ENCODE measurements at regions not wholly inside any gene's neighbourhood (a gene's known extent, or its start where the extent isn't known, plus 50 kb on each side); places are given as distances from the start of the nearest gene placed in this dataset.
A peak's percentile ranks its signal among the peaks of the same experiment; 100 is the strongest.

- ATAC-seq (replicated peaks in 1 of 2) = peak; percentile 86 to 90
- H3K27me3 Mint-ChIP-seq (ENCODE audit: low read depth) = peaks cover 15% of the 10 kb centered on the region
- no peaks in the 10 kb centered on the region for H3K4me1 Mint-ChIP-seq (ENCODE audit: low read depth)
- H3K9me3 Mint-ChIP-seq = peaks cover 0 to 3% of the 10 kb centered on the region in 2 donors
- peak in 1 of 2 donors; percentile 3 for DNase-seq
- H3K27ac Mint-ChIP-seq = no peak overlapping the region
- no peaks in the 10 kb centered on the region for H3K36me3 Mint-ChIP-seq (ENCODE audit: insufficient read depth in 2 of 2)
- no peak overlapping the region for H3K4me3 Mint-ChIP-seq
These were observed 189.0 kb downstream of the GALNT1 start for GRCh38 chr18:35770376-35771014.

GRCh38 chr18:35771172-35771571, 189.6 kb downstream of the GALNT1 start:
- Mint-ChIP-seq H3K9me3 (peaks cover 0 to 3% of the 10 kb centered on the region in 2 donors), H3K36me3 (ENCODE audit: insufficient read depth in 2 of 2) (no peaks in the 10 kb centered on the region), H3K4me1 (ENCODE audit: low read depth) (no peaks in the 10 kb centered on the region), H3K27ac (no peak overlapping the region), H3K4me3 (no peak overlapping the region), H3K27me3 (ENCODE audit: low read depth) (peaks cover 12% of the 10 kb centered on the region)
- ATAC-seq (replicated peaks in 1 of 2) (no peak), DNase-seq (no peak)

- H3K36me3 Mint-ChIP-seq (ENCODE audit: insufficient read depth in 2 of 2) = no peaks in the 10 kb centered on the region
- peaks cover 36% of the 10 kb centered on the region for H3K27me3 Mint-ChIP-seq (ENCODE audit: low read depth)
- DNase-seq (no peak), ATAC-seq (replicated peaks in 1 of 2) (no peak)
- peaks cover 0 to 3% of the 10 kb centered on the region in 2 donors for H3K9me3 Mint-ChIP-seq
- H3K4me1 Mint-ChIP-seq (ENCODE audit: low read depth) = no peaks in the 10 kb centered on the region
- no peak overlapping the region for H3K27ac Mint-ChIP-seq
- H3K4me3 Mint-ChIP-seq = no peak overlapping the region
These were observed 194.3 kb downstream of the GALNT1 start for GRCh38 chr18:35775887-35776286.

GRCh38 chr18:35776473-35776872, 194.9 kb downstream of the GALNT1 start:
- Mint-ChIP-seq H3K4me3 (no peak overlapping the region), H3K4me1 (ENCODE audit: low read depth) (no peaks in the 10 kb centered on the region), H3K27ac (no peak overlapping the region), H3K36me3 (ENCODE audit: insufficient read depth in 2 of 2) (no peaks in the 10 kb centered on the region), H3K9me3 (peaks cover 0 to 3% of the 10 kb centered on the region in 2 donors), H3K27me3 (ENCODE audit: low read depth) (peaks cover 42% of the 10 kb centered on the region)
- no peak for ATAC-seq (replicated peaks in 1 of 2)
- DNase-seq = no peak

GRCh38 chr18:35777039-35777438, 195.4 kb upstream of the RMP24 start:
- Mint-ChIP-seq H3K4me3 (no peak overlapping the region), H3K27me3 (ENCODE audit: low read depth) (peaks cover 44% of the 10 kb centered on the region), H3K4me1 (ENCODE audit: low read depth) (no peaks in the 10 kb centered on the region), H3K27ac (no peak overlapping the region), H3K36me3 (ENCODE audit: insufficient read depth in 2 of 2) (no peaks in the 10 kb centered on the region), H3K9me3 (peaks cover 0 to 3% of the 10 kb centered on the region in 2 donors)
- DNase-seq (no peak), ATAC-seq (replicated peaks in 1 of 2) (no peak)

- ATAC-seq (replicated peaks in 1 of 2) (no peak), DNase-seq (no peak)
- Mint-ChIP-seq H3K27me3 (ENCODE audit: low read depth) (peaks cover 47% of the 10 kb centered on the region), H3K27ac (no peak overlapping the region), H3K36me3 (ENCODE audit: insufficient read depth in 2 of 2) (no peaks in the 10 kb centered on the region), H3K4me3 (no peak overlapping the region), H3K9me3 (peaks cover 0 to 3% of the 10 kb centered on the region in 2 donors), H3K4me1 (ENCODE audit: low read depth) (no peaks in the 10 kb centered on the region)
These were observed 193.4 kb upstream of the RMP24 start for GRCh38 chr18:35778850-35779627.

- DNase-seq (no peak), ATAC-seq (replicated peaks in 1 of 2) (no peak)
- H3K4me1 Mint-ChIP-seq (ENCODE audit: low read depth) = no peaks in the 10 kb centered on the region
- H3K27ac Mint-ChIP-seq = no peak overlapping the region
- H3K27me3 Mint-ChIP-seq (ENCODE audit: low read depth) = peaks cover 37% of the 10 kb centered on the region
- no peaks in the 10 kb centered on the region for H3K9me3 Mint-ChIP-seq
- H3K36me3 Mint-ChIP-seq (ENCODE audit: insufficient read depth in 2 of 2) = no peaks in the 10 kb centered on the region
- no peak overlapping the region for H3K4me3 Mint-ChIP-seq
These were observed 191.5 kb upstream of the RMP24 start for GRCh38 chr18:35780937-35781336.

- no peaks in the 10 kb centered on the region for H3K36me3 Mint-ChIP-seq (ENCODE audit: insufficient read depth in 2 of 2)
- H3K9me3 Mint-ChIP-seq = no peaks in the 10 kb centered on the region
- no peaks in the 10 kb centered on the region for H3K4me1 Mint-ChIP-seq (ENCODE audit: low read depth)
- no peak overlapping the region for H3K4me3 Mint-ChIP-seq
- peaks cover 29% of the 10 kb centered on the region for H3K27me3 Mint-ChIP-seq (ENCODE audit: low read depth)
- no peak overlapping the region for H3K27ac Mint-ChIP-seq
- no peak for DNase-seq
- ATAC-seq (replicated peaks in 1 of 2) = no peak
These were observed 189.6 kb upstream of the RMP24 start for GRCh38 chr18:35782926-35783325.

GRCh38 chr18:35786365-35787042, 186.0 kb upstream of the RMP24 start:
- ATAC-seq (replicated peaks in 1 of 2) (no peak), DNase-seq (no peak)
- no peaks in the 10 kb centered on the region for H3K9me3 Mint-ChIP-seq
- H3K4me1 Mint-ChIP-seq (ENCODE audit: low read depth) = no peaks in the 10 kb centered on the region
- H3K27me3 Mint-ChIP-seq (ENCODE audit: low read depth) = peaks cover 7% of the 10 kb centered on the region
- H3K36me3 Mint-ChIP-seq (ENCODE audit: insufficient read depth in 2 of 2) = no peaks in the 10 kb centered on the region
- no peak overlapping the region for H3K4me3 Mint-ChIP-seq
- H3K27ac Mint-ChIP-seq = peak overlapping the region; percentile 10

- DNase-seq = no peak
- Mint-ChIP-seq H3K4me3 (no peak overlapping the region), H3K27me3 (ENCODE audit: low read depth) (peaks cover 12% of the 10 kb centered on the region), H3K27ac (no peak overlapping the region), H3K36me3 (ENCODE audit: insufficient read depth in 2 of 2) (no peaks in the 10 kb centered on the region), H3K9me3 (no peaks in the 10 kb centered on the region), H3K4me1 (ENCODE audit: low read depth) (no peaks in the 10 kb centered on the region)
- no peak for ATAC-seq (replicated peaks in 1 of 2)
These were observed 182.9 kb upstream of the RMP24 start for GRCh38 chr18:35789543-35789942.

- no peak for ATAC-seq (replicated peaks in 1 of 2)
- Mint-ChIP-seq H3K27ac (no peak overlapping the region), H3K36me3 (ENCODE audit: insufficient read depth in 2 of 2) (no peaks in the 10 kb centered on the region), H3K4me3 (no peak overlapping the region), H3K4me1 (ENCODE audit: low read depth) (no peaks in the 10 kb centered on the region), H3K9me3 (no peaks in the 10 kb centered on the region), H3K27me3 (ENCODE audit: low read depth) (peaks cover 20% of the 10 kb centered on the region)
- DNase-seq = no peak
These were observed 174.5 kb upstream of the RMP24 start for GRCh38 chr18:35797948-35798347.

GRCh38 chr18:35803551-35803950, 168.9 kb upstream of the RMP24 start:
- Mint-ChIP-seq H3K9me3 (no peaks in the 10 kb centered on the region), H3K4me3 (no peak overlapping the region), H3K27ac (no peak overlapping the region), H3K36me3 (ENCODE audit: insufficient read depth in 2 of 2) (no peaks in the 10 kb centered on the region), H3K27me3 (ENCODE audit: low read depth) (peaks cover 43% of the 10 kb centered on the region), H3K4me1 (ENCODE audit: low read depth) (no peaks in the 10 kb centered on the region)
- ATAC-seq (replicated peaks in 1 of 2) (no peak), DNase-seq (no peak)

- no peak for ATAC-seq (replicated peaks in 1 of 2)
- H3K27me3 Mint-ChIP-seq (ENCODE audit: low read depth) = peaks cover 51% of the 10 kb centered on the region
- H3K4me3 Mint-ChIP-seq = no peak overlapping the region
- no peak overlapping the region for H3K27ac Mint-ChIP-seq
- no peaks in the 10 kb centered on the region for H3K9me3 Mint-ChIP-seq
- no peaks in the 10 kb centered on the region for H3K4me1 Mint-ChIP-seq (ENCODE audit: low read depth)
- no peak for DNase-seq
- no peaks in the 10 kb centered on the region for H3K36me3 Mint-ChIP-seq (ENCODE audit: insufficient read depth in 2 of 2)
These were observed 168.1 kb upstream of the RMP24 start for GRCh38 chr18:35804377-35804776.
